OCI-LY1 (cell line): ENCODE measurements at regions not wholly inside any gene's neighbourhood (a gene's known extent, or its start where the extent isn't known, plus 50 kb on each side); places are given as distances from the start of the nearest gene placed in this dataset.

Experiments
- H2AFZ ChIP-seq: fragments of 200-600 bp; sonication (generic), shearing (Covaris generic); 2 replicates; pipeline ENCODE4 v1.6.0; 2014; ENCODE audit warnings: antibody characterized with exemption, mild to moderate bottlenecking, low read length
- H3F3A ChIP-seq: fragments of 200-600 bp; sonication (generic), shearing (Covaris generic); 2 replicates; pipeline ENCODE4 v1.6.0; 2014; ENCODE audit warnings: mild to moderate bottlenecking, antibody characterized with exemption, low read length, moderate library complexity; ENCODE audit not compliant: insufficient read depth
- H3K27ac ChIP-seq: fragments of 200-600 bp; sonication (generic); 2 replicates; pipeline ENCODE4 v1.5.1; 2014; ENCODE audit warnings: low read length, mixed run types, mild to moderate bottlenecking, low read depth; ENCODE audit not compliant: poor library complexity, severe bottlenecking
- H3K27me3 ChIP-seq: fragments of 200-600 bp; sonication (generic); 2 replicates; pipeline ENCODE4 v1.6.0; 2014; ENCODE audit warnings: antibody characterized with exemption, mild to moderate bottlenecking, low read length, moderate library complexity; ENCODE audit not compliant: insufficient read depth
- H3K36me3 ChIP-seq: fragments of 200-600 bp; sonication (generic); 2 replicates; pipeline ENCODE4 v1.6.1; 2014; ENCODE audit warnings: mild to moderate bottlenecking, antibody characterized with exemption, low read length, moderate library complexity, mixed read lengths; ENCODE audit not compliant: insufficient read depth
- H3K4me1 ChIP-seq: fragments of 200-600 bp; sonication (generic); 2 replicates; pipeline ENCODE4 v1.5.1; 2014; ENCODE audit warnings: mild to moderate bottlenecking, low read length, moderate library complexity; ENCODE audit not compliant: insufficient read depth, severe bottlenecking
- H3K4me2 ChIP-seq: fragments of 200-600 bp; sonication (generic), shearing (Covaris generic); 2 replicates; pipeline ENCODE4 v1.6.1; 2014; ENCODE audit warnings: low read length
- H3K4me3 ChIP-seq: fragments of 200-600 bp; sonication (generic); 2 replicates; pipeline ENCODE4 v1.5.1; 2014; ENCODE audit warnings: low read length, low read depth, mild to moderate bottlenecking, mixed read lengths; ENCODE audit not compliant: poor library complexity, severe bottlenecking
- H3K79me2 ChIP-seq: fragments of 200-600 bp; shearing (Covaris generic); 2 replicates; pipeline ENCODE4 v1.6.1; 2016; ENCODE audit warnings: mixed run types, low read length, mixed read lengths; ENCODE audit not compliant: insufficient read depth
- H3K9ac ChIP-seq: fragments of 200-600 bp; sonication (generic), shearing (Covaris generic); 2 replicates; pipeline ENCODE4 v1.6.1; 2014; ENCODE audit warnings: mild to moderate bottlenecking, low read length, mixed read lengths
- H3K9me2 ChIP-seq: fragments of 200-600 bp; sonication (generic), shearing (Covaris generic); 2 replicates; pipeline ENCODE4 v1.6.1; 2014; ENCODE audit warnings: low read depth, mild to moderate bottlenecking, low read length, mixed read lengths
- H3K9me3 ChIP-seq: fragments of 200-600 bp; shearing (Covaris generic); 2 replicates; pipeline ENCODE4 v1.6.1; 2014; ENCODE audit warnings: low read length, mixed read lengths
- H4K20me1 ChIP-seq: fragments of 200-600 bp; sonication (generic), shearing (Covaris generic); 2 replicates; pipeline ENCODE4 v1.6.0; 2016; ENCODE audit warnings: mild to moderate bottlenecking, low read length; ENCODE audit not compliant: insufficient read depth
- EZH2 ChIP-seq: fragments of 200-600 bp; sonication (generic), shearing (Covaris generic); IDR thresholded peaks from 2 replicates; pipeline ENCODE4 v1.8.0; 2017; ENCODE audit warnings: borderline replicate concordance, mixed run types, mild to moderate bottlenecking, antibody characterized with exemption, low read length, moderate library complexity, mixed read lengths
- TF ChIP-seq, protein P1 (sequence below): fragments of 200-600 bp; sonication (generic), shearing (Covaris generic); IDR thresholded peaks from 2 replicates; pipeline ENCODE4 v1.5.1; 2017; ENCODE audit warnings: mild to moderate bottlenecking, antibody characterized with exemption, low read length, moderate library complexity, mixed read lengths

DNA sequence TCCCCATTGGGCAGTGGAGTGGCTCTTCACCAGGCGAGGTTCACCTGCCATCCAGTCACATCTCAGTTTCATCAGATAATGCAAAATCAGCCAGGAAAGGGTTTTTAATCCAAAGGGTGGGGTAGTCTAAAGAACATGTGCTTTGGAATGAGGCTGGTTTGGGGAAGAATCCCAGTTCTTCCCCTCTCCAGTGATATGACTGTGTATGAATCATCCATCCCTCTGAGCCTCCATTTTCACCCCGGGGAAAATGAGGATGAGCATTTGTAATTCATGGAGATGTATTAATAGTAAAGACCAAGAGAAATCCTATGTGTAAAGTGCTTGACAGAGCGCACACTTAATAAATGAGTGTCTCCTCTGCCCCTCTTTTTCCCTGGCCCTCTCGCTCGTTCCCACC, 215.1 kb upstream of the FGGY start:
- TF ChIP-seq, protein P1, sequence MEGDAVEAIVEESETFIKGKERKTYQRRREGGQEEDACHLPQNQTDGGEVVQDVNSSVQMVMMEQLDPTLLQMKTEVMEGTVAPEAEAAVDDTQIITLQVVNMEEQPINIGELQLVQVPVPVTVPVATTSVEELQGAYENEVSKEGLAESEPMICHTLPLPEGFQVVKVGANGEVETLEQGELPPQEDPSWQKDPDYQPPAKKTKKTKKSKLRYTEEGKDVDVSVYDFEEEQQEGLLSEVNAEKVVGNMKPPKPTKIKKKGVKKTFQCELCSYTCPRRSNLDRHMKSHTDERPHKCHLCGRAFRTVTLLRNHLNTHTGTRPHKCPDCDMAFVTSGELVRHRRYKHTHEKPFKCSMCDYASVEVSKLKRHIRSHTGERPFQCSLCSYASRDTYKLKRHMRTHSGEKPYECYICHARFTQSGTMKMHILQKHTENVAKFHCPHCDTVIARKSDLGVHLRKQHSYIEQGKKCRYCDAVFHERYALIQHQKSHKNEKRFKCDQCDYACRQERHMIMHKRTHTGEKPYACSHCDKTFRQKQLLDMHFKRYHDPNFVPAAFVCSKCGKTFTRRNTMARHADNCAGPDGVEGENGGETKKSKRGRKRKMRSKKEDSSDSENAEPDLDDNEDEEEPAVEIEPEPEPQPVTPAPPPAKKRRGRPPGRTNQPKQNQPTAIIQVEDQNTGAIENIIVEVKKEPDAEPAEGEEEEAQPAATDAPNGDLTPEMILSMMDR: no peak
- no peak for TF ChIP-seq EZH2
- Histone ChIP-seq H3K4me2 (no peak overlapping the region), H3K9me3 (no peaks in the 10 kb centered on the region), H3K9ac (no peak overlapping the region), H3K79me2 (no peaks in the 10 kb centered on the region), H2AFZ (no peak overlapping the region), H3K4me3 (no peak overlapping the region), H3F3A (no peaks in the 10 kb centered on the region), H4K20me1 (no peaks in the 10 kb centered on the region), H3K9me2 (no peaks in the 10 kb centered on the region), H3K27ac (no peak overlapping the region), H3K4me1 (no peaks in the 10 kb centered on the region), H3K27me3 (no peaks in the 10 kb centered on the region), H3K36me3 (no peaks in the 10 kb centered on the region)

DNA sequence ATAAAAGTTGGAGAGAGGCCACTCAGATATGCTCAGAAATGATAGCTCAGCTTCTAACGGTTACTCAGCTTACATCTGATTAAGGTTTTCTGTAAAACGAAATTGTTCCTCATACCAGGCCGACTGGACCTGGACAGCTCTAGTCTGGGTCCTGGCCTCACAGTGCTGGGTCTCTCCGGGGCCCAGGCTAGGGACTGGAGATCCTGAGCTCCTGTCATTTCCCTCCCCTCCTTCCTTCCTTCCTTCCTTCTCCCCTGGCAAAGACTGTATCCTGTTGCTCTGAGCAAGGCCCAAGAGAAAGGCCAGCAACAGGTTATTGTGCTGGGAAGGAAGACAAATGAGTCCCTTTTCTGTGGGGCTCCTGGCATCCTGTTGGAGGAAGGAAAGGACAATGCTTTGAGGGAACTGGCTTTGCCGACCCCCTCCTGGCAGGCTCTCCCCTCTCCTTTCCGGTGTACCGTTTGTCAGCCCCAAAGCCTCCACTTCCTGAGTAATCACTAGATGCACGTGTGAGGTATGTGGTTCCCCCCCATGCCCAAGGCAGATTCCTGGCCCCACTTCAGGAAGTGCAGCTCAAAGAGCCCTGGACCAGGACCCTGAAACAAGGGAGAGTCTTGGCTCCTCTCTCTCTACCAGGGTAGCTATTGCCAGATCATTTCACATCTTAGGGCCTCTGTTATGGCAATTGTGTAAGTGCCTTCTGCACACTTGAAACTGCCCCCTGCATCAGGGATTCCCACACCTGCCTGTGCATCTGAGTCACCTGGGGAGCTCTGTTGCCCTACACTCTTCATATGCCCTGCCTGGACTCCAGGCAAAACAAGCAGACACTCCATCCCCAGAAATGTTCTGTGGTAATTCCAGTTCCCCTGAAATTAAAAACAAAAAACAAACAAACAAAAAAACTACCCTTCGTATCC, 212.7 kb upstream of the FGGY start:
- no peak overlapping the region for H3K9ac ChIP-seq
- H2AFZ ChIP-seq: no peak overlapping the region
- no peaks in the 10 kb centered on the region for H3K4me1 ChIP-seq
- H3K27ac ChIP-seq: no peak overlapping the region
- H3K4me2 ChIP-seq: no peak overlapping the region
- H3K9me2 ChIP-seq: no peaks in the 10 kb centered on the region
- no peak overlapping the region for H3K4me3 ChIP-seq
- no peaks in the 10 kb centered on the region for H3K79me2 ChIP-seq
- H4K20me1 ChIP-seq: no peaks in the 10 kb centered on the region
- no peaks in the 10 kb centered on the region for H3K27me3 ChIP-seq
- no peaks in the 10 kb centered on the region for H3F3A ChIP-seq
- TF ChIP-seq, protein P1: no peak
- no peak for TF ChIP-seq EZH2
- no peaks in the 10 kb centered on the region for H3K9me3 ChIP-seq
- H3K36me3 ChIP-seq: no peaks in the 10 kb centered on the region

DNA sequence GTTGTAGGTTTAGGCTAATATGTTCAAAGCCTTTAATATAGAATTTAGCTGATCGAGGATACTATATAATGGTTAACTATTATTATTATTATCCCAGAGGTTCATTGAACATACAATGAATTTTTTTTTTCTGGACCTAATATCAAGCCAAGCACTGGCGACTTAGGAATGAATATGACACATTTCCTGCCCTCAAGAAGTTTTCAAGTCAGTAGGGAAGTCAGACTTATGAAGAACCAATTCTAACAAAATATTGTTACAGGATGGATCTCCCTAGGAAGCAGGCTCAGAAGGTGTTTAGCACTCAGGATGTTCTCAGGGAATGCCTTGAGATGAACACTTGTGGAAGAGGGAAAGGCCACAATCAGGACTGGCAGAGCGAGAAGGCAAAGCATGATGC, 211.8 kb upstream of the FGGY start:
- no peaks in the 10 kb centered on the region for H3K9me2 ChIP-seq
- H3K4me3 ChIP-seq: no peak overlapping the region
- no peaks in the 10 kb centered on the region for H3K36me3 ChIP-seq
- no peaks in the 10 kb centered on the region for H3K79me2 ChIP-seq
- H3F3A ChIP-seq: no peaks in the 10 kb centered on the region
- no peak overlapping the region for H3K9ac ChIP-seq
- no peaks in the 10 kb centered on the region for H3K27me3 ChIP-seq
- H3K9me3 ChIP-seq: no peaks in the 10 kb centered on the region
- no peaks in the 10 kb centered on the region for H3K4me1 ChIP-seq
- no peak overlapping the region for H3K4me2 ChIP-seq
- no peaks in the 10 kb centered on the region for H4K20me1 ChIP-seq
- H3K27ac ChIP-seq: no peak overlapping the region
- no peak overlapping the region for H2AFZ ChIP-seq
- no peak for TF ChIP-seq EZH2
- TF ChIP-seq, protein P1: no peak
